PC-9 (cell line): ENCODE measurements at regions not wholly inside any gene's neighbourhood (a gene's known extent, or its start where the extent isn't known, plus 50 kb on each side); places are given as distances from the start of the nearest gene placed in this dataset.

Experiments
- EZH2 ChIP-seq: fragments of 200-600 bp; sonication (generic); IDR thresholded peaks from 2 replicates; pipeline ENCODE4 v1.8.0; 2017; ENCODE audit warnings: antibody characterized with exemption, low read depth
- TF ChIP-seq, protein P1 (sequence below): fragments of 200-600 bp; sonication (generic); conservative IDR thresholded peaks from 2 replicates; pipeline ENCODE4 v1.6.1; 2017; ENCODE audit warnings: mixed run types, antibody characterized with exemption, mild to moderate bottlenecking, moderate library complexity

DNA sequence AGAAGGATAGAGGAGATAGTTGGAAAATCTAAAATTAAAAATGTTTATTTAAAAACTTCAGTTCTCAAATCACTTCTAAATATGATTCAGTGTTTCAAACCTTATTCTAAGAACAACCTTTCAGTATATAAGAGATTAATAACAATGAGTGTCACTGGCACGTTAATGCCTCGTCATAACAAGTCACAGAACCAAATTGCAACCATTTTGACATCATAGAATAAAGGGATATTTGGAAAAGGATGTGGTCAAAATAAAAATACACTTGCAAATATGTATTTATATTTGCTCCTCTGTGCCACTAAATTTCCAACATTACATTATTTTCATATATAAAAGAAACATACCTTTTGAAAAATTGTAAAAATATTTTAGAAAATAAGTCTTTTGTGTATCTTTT, 1090.6 kb downstream of the SUCLG1 start:
- TF ChIP-seq, protein P1, sequence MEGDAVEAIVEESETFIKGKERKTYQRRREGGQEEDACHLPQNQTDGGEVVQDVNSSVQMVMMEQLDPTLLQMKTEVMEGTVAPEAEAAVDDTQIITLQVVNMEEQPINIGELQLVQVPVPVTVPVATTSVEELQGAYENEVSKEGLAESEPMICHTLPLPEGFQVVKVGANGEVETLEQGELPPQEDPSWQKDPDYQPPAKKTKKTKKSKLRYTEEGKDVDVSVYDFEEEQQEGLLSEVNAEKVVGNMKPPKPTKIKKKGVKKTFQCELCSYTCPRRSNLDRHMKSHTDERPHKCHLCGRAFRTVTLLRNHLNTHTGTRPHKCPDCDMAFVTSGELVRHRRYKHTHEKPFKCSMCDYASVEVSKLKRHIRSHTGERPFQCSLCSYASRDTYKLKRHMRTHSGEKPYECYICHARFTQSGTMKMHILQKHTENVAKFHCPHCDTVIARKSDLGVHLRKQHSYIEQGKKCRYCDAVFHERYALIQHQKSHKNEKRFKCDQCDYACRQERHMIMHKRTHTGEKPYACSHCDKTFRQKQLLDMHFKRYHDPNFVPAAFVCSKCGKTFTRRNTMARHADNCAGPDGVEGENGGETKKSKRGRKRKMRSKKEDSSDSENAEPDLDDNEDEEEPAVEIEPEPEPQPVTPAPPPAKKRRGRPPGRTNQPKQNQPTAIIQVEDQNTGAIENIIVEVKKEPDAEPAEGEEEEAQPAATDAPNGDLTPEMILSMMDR = no peak
- no peak for TF ChIP-seq EZH2
